ENCODE measurements at regions not wholly inside any gene's neighbourhood (a gene's known extent, or its start where the extent isn't known, plus 50 kb on each side); places are given as distances from the start of the nearest gene placed in this dataset.

DNA sequence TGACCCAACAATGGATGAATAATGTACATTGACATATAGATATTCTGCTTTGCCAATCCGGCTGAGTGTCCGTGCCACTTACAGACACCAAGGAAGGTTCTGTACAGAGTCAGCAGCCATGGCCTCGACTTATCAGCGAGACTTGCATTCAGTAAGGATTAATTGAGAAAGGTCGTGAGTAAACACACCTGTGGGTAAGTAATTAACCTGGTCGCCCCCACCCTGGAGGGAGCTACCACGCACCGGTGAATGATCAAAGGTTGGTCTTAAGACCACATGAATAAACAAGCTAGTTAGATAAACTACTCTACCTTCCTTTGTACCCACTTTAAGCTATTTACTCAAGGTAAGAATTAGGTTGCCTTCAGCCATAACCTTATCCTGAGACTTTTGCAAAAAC lies 66.5 kb upstream of the MFGE8 start:
- Histone ChIP-seq H3K9me3 (ENCODE audit: insufficient read depth, low read length) (no peaks in the 10 kb centered on the region), H4K20me1 (ENCODE audit: insufficient read depth, low read length) (no peaks in the 10 kb centered on the region; the same call in 1 of the 2 replicates), H2AFZ (ENCODE audit: low read depth, low read length) (no peak overlapping the region), H3K27ac (ENCODE audit: low read length) (no peak overlapping the region), H3K4me1 (ENCODE audit: low read length) (peaks cover 10% of the 10 kb centered on the region), H3K4me2 (ENCODE audit: low read length) (no peak overlapping the region), H3K4me3 (ENCODE audit: low read length) (no peak overlapping the region), H3K36me3 (replicated peaks; ENCODE audit: low read depth, low read length) (no peaks in the 10 kb centered on the region), H3K79me2 (ENCODE audit: low read length) (no peaks in the 10 kb centered on the region), H3K9ac (ENCODE audit: low read length) (no peak overlapping the region), H3K27me3 (ENCODE audit: low read depth, low read length) (peaks cover 22% of the 10 kb centered on the region)
- no peak for TF ChIP-seq EZH2phosphoT487 (IDR thresholded peaks at IDR 0.05; ENCODE audit: low read depth)
- TF ChIP-seq, protein P1, sequence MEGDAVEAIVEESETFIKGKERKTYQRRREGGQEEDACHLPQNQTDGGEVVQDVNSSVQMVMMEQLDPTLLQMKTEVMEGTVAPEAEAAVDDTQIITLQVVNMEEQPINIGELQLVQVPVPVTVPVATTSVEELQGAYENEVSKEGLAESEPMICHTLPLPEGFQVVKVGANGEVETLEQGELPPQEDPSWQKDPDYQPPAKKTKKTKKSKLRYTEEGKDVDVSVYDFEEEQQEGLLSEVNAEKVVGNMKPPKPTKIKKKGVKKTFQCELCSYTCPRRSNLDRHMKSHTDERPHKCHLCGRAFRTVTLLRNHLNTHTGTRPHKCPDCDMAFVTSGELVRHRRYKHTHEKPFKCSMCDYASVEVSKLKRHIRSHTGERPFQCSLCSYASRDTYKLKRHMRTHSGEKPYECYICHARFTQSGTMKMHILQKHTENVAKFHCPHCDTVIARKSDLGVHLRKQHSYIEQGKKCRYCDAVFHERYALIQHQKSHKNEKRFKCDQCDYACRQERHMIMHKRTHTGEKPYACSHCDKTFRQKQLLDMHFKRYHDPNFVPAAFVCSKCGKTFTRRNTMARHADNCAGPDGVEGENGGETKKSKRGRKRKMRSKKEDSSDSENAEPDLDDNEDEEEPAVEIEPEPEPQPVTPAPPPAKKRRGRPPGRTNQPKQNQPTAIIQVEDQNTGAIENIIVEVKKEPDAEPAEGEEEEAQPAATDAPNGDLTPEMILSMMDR (IDR thresholded peaks at IDR 0.05; ENCODE audit: low read depth, low read length): no peak

DNA sequence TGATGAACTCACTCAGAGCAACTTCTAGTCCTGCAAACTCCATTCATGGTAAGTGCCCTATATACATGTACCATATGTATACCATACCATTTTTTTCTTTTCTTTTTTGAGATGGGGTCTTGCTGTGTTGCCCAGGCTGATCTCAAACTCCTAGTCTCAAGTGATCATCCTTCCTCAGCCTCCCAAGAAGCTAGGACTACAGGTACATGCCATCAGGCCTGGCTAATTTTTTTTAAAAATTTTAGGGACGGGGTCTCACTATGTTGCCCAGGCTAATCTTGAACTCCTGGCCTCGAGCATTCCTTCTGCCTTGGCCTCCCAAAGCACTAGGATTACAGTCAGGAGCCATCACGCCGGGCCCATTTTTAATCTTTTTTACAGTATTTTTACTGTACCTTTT lies 67.3 kb upstream of the MFGE8 start:
- TF ChIP-seq, protein P1 (IDR thresholded peaks at IDR 0.05; ENCODE audit: low read depth, low read length): no peak
- TF ChIP-seq EZH2phosphoT487 (IDR thresholded peaks at IDR 0.05; ENCODE audit: low read depth): no peak
- Histone ChIP-seq H3K4me1 (ENCODE audit: low read length) (peaks cover 10% of the 10 kb centered on the region), H3K79me2 (ENCODE audit: low read length) (no peaks in the 10 kb centered on the region), H3K27ac (ENCODE audit: low read length) (no peak overlapping the region), H3K9ac (ENCODE audit: low read length) (no peak overlapping the region), H3K27me3 (ENCODE audit: low read depth, low read length) (peaks cover 18% of the 10 kb centered on the region), H4K20me1 (ENCODE audit: insufficient read depth, low read length) (no peaks in the 10 kb centered on the region; the same call in 1 of the 2 replicates), H3K36me3 (replicated peaks; ENCODE audit: low read depth, low read length) (no peaks in the 10 kb centered on the region), H2AFZ (ENCODE audit: low read depth, low read length) (no peak overlapping the region), H3K4me2 (ENCODE audit: low read length) (no peak overlapping the region), H3K4me3 (ENCODE audit: low read length) (no peak overlapping the region), H3K9me3 (ENCODE audit: insufficient read depth, low read length) (no peaks in the 10 kb centered on the region)

DNA sequence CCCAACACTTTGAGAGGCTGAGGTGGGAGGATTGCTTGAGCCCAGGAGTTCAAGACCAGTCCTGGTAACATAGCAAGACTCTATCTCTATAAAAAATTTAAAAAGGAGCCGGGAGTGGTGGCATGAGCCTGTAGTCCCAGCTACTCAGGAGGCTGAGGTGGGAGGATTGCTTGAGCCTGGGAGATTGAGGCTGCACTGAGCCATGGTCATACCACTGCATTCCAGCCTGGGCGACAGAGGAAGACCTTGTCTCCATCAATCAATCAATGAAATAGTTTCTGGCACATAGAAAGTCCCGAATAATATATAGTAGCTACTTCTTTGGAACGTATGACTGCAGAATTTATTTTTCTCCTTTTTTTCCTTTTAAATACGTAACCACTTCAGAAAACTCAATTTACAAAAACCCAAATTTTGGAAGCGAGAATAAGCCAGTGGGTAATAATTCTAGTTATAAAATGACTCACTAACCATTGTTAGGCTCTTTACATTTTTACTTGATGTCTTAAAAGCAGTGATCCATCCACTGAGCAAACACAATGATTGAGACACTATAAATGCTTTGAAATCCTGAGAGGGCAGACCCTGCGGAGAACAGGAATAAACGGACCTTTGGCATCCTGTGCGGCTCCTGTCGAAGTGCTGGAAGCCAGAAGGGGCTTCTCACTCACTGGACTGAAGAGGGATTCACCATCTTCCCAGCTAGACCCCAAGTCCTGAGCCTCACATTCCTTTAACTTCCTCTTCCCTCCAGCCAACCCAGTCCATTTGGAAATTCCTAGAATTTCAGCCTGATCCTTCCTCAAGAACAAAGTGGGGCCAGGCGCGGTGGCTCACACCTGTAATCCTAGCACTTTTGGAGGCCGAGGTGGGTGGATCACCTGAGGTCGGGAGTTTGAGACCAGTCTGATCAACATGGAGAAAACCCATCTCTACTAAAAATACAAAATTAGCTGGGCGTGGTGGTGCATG lies 68.4 kb upstream of the MFGE8 start:
- peaks cover 16% of the 10 kb centered on the region for H3K4me1 ChIP-seq (ENCODE audit: low read length)

More for the DNA sequence above, 68.4 kb upstream of the MFGE8 start:
- no peak overlapping the region for H3K27ac ChIP-seq (ENCODE audit: low read length)
- no peaks in the 10 kb centered on the region; the same call in 1 of the 2 replicates for H4K20me1 ChIP-seq (ENCODE audit: insufficient read depth, low read length)
- H2AFZ ChIP-seq (ENCODE audit: low read depth, low read length): no peak overlapping the region
- no peaks in the 10 kb centered on the region for H3K79me2 ChIP-seq (ENCODE audit: low read length)
- H3K9me3 ChIP-seq (ENCODE audit: insufficient read depth, low read length): no peaks in the 10 kb centered on the region
- H3K4me3 ChIP-seq (ENCODE audit: low read length): no peak overlapping the region
- no peak for TF ChIP-seq EZH2phosphoT487 (IDR thresholded peaks at IDR 0.05; ENCODE audit: low read depth)
- TF ChIP-seq, protein P1 (IDR thresholded peaks at IDR 0.05; ENCODE audit: low read depth, low read length): no peak
- H3K4me2 ChIP-seq (ENCODE audit: low read length): no peak overlapping the region
- H3K9ac ChIP-seq (ENCODE audit: low read length): no peak overlapping the region
- peaks cover 10% of the 10 kb centered on the region for H3K27me3 ChIP-seq (ENCODE audit: low read depth, low read length)
- H3K36me3 ChIP-seq (replicated peaks; ENCODE audit: low read depth, low read length): no peaks in the 10 kb centered on the region

Data from OCI-LY3 (cell line).